ENCODE measurements at regions not wholly inside any gene's neighbourhood (a gene's known extent, or its start where the extent isn't known, plus 50 kb on each side); places are given as distances from the start of the nearest gene placed in this dataset.

GRCh38 chr7:17029150-17029549 is 147.4 kb upstream of the AGR3 start:
- no peak overlapping the region for H2BK12ac ChIP-seq (ENCODE audit: low read depth, low read length)
- ChIA-PET CTCF (ENCODE audit: partially characterized antibody) (interaction anchor here (0.7 to 1.9 kb wide), 4 partner anchors 8 to 20 kb away, joined by 3 to 6 read pairs (median 4); no protein-coding TSS in a partner anchor), POLR2A (ENCODE audit: partially characterized antibody) (no interaction called here)
- H4K5ac ChIP-seq (ENCODE audit: insufficient read length, low read depth, low read length), result no peak overlapping the region
- 91% methylated on average over 3 of the region's 3 CpGs; no CpG with 5 or more reads in 1 of the 2 experiments for WGBS, 2 experiments (ENCODE audit: extremely low coverage in 1 of 2, insufficient coverage in 1 of 2, insufficient read length in 1 of 2, insufficient replicate concordance in 2 of 2, low coverage in 1 of 2, low lambda C conversion rate in 2 of 2, missing lambda C conversion rate in 1 of 2)
- no peak for FAIRE-seq
- no peaks in the 10 kb centered on the region; a peak in 1 of 4 replicates for H3K9me3 ChIP-seq (ENCODE audit: insufficient read depth in 2 of 2, low read depth in 1 of 2, low read length in 1 of 2)
- H3K56ac ChIP-seq (replicated peaks; ENCODE audit: insufficient read length, low read depth, low read length), result no peak overlapping the region
- H2AK5ac ChIP-seq (ENCODE audit: low read depth, low read length), result no peak overlapping the region
- H4K91ac ChIP-seq (replicated peaks; ENCODE audit: insufficient read length, low read length), result no peak overlapping the region
- no peaks in the 10 kb centered on the region for H3K27me3 ChIP-seq (replicated peaks in 1 of 4; ENCODE audit: control insufficient read depth in 3 of 4, extremely low read depth in 1 of 4, insufficient read depth in 3 of 4, low read length in 3 of 4)
- H4K8ac ChIP-seq (ENCODE audit: extremely low read depth, insufficient read depth, low read length), result no peak overlapping the region
- no peaks in the 10 kb centered on the region for H3K79me1 ChIP-seq (ENCODE audit: low read depth, low read length)
- H2BK5ac ChIP-seq (ENCODE audit: low read depth, low read length), result no peak overlapping the region
- H4K20me1 ChIP-seq (replicated peaks in 1 of 2; ENCODE audit: control insufficient read depth in 1 of 2, insufficient read depth in 2 of 2, low read length in 2 of 2), result no peaks in the 10 kb centered on the region
- H2AFZ ChIP-seq (ENCODE audit: low read length), result no peak overlapping the region
- no peak overlapping the region for H3K23ac ChIP-seq (ENCODE audit: insufficient read length)
- no peaks in the 10 kb centered on the region for H3K23me2 ChIP-seq (ENCODE audit: low read depth, low read length)
- no peak overlapping the region for H3K4me3 ChIP-seq (ENCODE audit: extremely low read depth in 1 of 4, insufficient read depth in 2 of 4, low read depth in 3 of 4, low read length in 4 of 4)
- H2BK120ac ChIP-seq (replicated peaks; ENCODE audit: low read depth, low read length), result no peak overlapping the region
- no peak overlapping the region for H3K4ac ChIP-seq (replicated peaks; ENCODE audit: insufficient read length, low read depth, low read length)
- no peaks in the 10 kb centered on the region for H3K4me1 ChIP-seq (replicated peaks in 1 of 4; ENCODE audit: control insufficient read depth in 3 of 4, insufficient read depth in 4 of 4, low read length in 3 of 4)
- no peak overlapping the region for H3K18ac ChIP-seq (ENCODE audit: extremely low read depth, low read length)
- H3K79me2 ChIP-seq (ENCODE audit: control insufficient read depth in 1 of 2, insufficient read depth in 2 of 2, low read length in 2 of 2), result no peaks in the 10 kb centered on the region
- no peak overlapping the region for H3K4me2 ChIP-seq (ENCODE audit: insufficient read depth in 1 of 2, low read depth in 2 of 2, low read length in 2 of 2)
- TF ChIP-seq SP4 (IDR thresholded peaks at IDR 0.05; ENCODE audit: low read length), result no peak
- no peak for TF ChIP-seq POLR2AphosphoS5 (IDR thresholded peaks at IDR 0.05; ENCODE audit: low read depth, low read length)
- no peak for TF ChIP-seq RFX5 (IDR thresholded peaks at IDR 0.05; ENCODE audit: borderline replicate concordance, low read depth, low read length)
- no peak for TF ChIP-seq HDAC6 (IDR thresholded peaks at IDR 0.05; ENCODE audit: low read depth, low read length)
- TF ChIP-seq TAF1 (IDR thresholded peaks at IDR 0.05; ENCODE audit: low read depth, low read length), result no peak
- TF ChIP-seq KDM1A (IDR thresholded peaks at IDR 0.05; ENCODE audit: borderline replicate concordance, low read length), result no peak
- no peak for TF ChIP-seq RNF2 (IDR thresholded peaks at IDR 0.05; ENCODE audit: borderline replicate concordance, low read depth, low read length, missing control alignments, poor library complexity, severe bottlenecking)
- no peak for TF ChIP-seq CBX5 (IDR thresholded peaks at IDR 0.05; ENCODE audit: low read depth, low read length)
- TF ChIP-seq TBP (IDR thresholded peaks at IDR 0.05; ENCODE audit: low read depth, low read length), result no peak
- no peak for TF ChIP-seq PHF8 (conservative IDR thresholded peaks at IDR 0.05; ENCODE audit: low read depth, low read length)
- no peak for TF ChIP-seq NANOG (IDR thresholded peaks at IDR 0.05; ENCODE audit: insufficient read depth, low read depth, low read length, poor library complexity, severe bottlenecking)
- no peak for TF ChIP-seq BRCA1 (IDR thresholded peaks at IDR 0.05; ENCODE audit: low read depth, low read length)
- TF ChIP-seq MAFK (IDR thresholded peaks at IDR 0.05; ENCODE audit: low read depth, low read length), result no peak
- TF ChIP-seq FOSL1 (IDR thresholded peaks at IDR 0.05; ENCODE audit: insufficient read depth, low read depth, low read length), result no peak
- H2BK20ac ChIP-seq (ENCODE audit: low read length), result no peak overlapping the region
- no peak overlapping the region for H3K14ac ChIP-seq (ENCODE audit: insufficient read length)
- no peaks in the 10 kb centered on the region; a peak in 1 of 8 replicates for H3K36me3 ChIP-seq (ENCODE audit: control insufficient read depth in 2 of 4, insufficient read depth in 4 of 4, low read length in 3 of 4)
- H2BK15ac ChIP-seq (ENCODE audit: low read length), result no peak overlapping the region
- no peak overlapping the region for H3K27ac ChIP-seq (ENCODE audit: low read depth, low read length)
- no peak overlapping the region for H3K9ac ChIP-seq (replicated peaks in 1 of 4; ENCODE audit: extremely low read depth in 1 of 4, low read depth in 3 of 4, low read length in 3 of 4)
- DNase-seq (ENCODE audit: low read depth in 1 of 2, low spot score in 2 of 2), result no peak
